K562 (cell line): ENCODE measurements at regions not wholly inside any gene's neighbourhood (a gene's known extent, or its start where the extent isn't known, plus 50 kb on each side); places are given as distances from the start of the nearest gene placed in this dataset.

ENCODE experiments used
- CC2D1A ChIP-seq: fragments of 450-650 bp; IDR thresholded peaks from 2 replicates; pipeline ENCODE4 v1.6.1; 2017; ENCODE audit warnings: mild to moderate bottlenecking
- JUND ChIP-seq, 2 experiments: IDR thresholded peaks; 2 replicates in 1 of 2; 3 replicates in 1 of 2; pipeline ENCODE4 v1.6.1; 2011; ENCODE audit warnings: borderline replicate concordance in 2 of 2, low read depth in 2 of 2, low read length in 2 of 2, improper control_type of control experiment in 1 of 2, missing biosample characterization in 1 of 2, missing genetic modification characterization in 1 of 2, missing genetic modification reagents in 1 of 2
- NFE2 ChIP-seq: IDR thresholded peaks from 2 replicates; pipeline ENCODE4 v1.6.1; 2014; ENCODE audit warnings: antibody characterized with exemption, low read depth
- NR4A1 ChIP-seq, 2 experiments: fragments of 250-450 bp in 1 of 2; fragments of 450-650 bp in 1 of 2; sonication (Bioruptor Pico) in 1 of 2; IDR thresholded peaks; 2 replicates each; pipeline versions ENCODE4 v1.4.0 to v1.6.1; 2016 to 2020; ENCODE audit warnings: mild to moderate bottlenecking in 2 of 2, missing compliant biosample characterization in 1 of 2, missing genetic modification characterization in 1 of 2, moderate library complexity in 1 of 2
- SMC3 ChIP-seq: conservative IDR thresholded peaks from 2 replicates; pipeline ENCODE4 v1.6.1; 2011; ENCODE audit warnings: low read depth, low read length, improper control_type of control experiment; ENCODE audit not compliant: insufficient read depth
- SREBF1 ChIP-seq: fragments of 150-350 bp; IDR thresholded peaks from 2 replicates; pipeline ENCODE4 v1.6.1; 2014; ENCODE audit warnings: antibody characterized with exemption, low read depth, low read length, borderline replicate concordance
- USF2 ChIP-seq: sonication (generic); formaldehyde crosslinking; IDR thresholded peaks from 2 replicates; pipeline ENCODE4 v1.5.0; 2020; ENCODE audit warnings: missing genetic modification reagents
- ZBTB33 ChIP-seq: sonication (generic); formaldehyde crosslinking; IDR thresholded peaks from 2 replicates; pipeline ENCODE4 v1.8.1; 2023; ENCODE audit warnings: mild to moderate bottlenecking, missing genetic modification reagents
- ZNF140 ChIP-seq: fragments of 250-450 bp; sonication (Bioruptor Pico); IDR thresholded peaks from 2 replicates; pipeline ENCODE4 v1.8.0; 2021; ENCODE audit warnings: moderate library complexity, mild to moderate bottlenecking, inconsistent platforms
- ZNF316 ChIP-seq: fragments of 450-650 bp; IDR thresholded peaks from 2 replicates; pipeline ENCODE4 v1.6.1; 2016
- TF ChIP-seq, protein P1 (sequence below): fragments of 450-650 bp; IDR thresholded peaks from 2 replicates; pipeline ENCODE4 v1.6.1; 2016; ENCODE audit warnings: antibody characterized with exemption

- TF ChIP-seq CC2D1A (no peak), ZNF316 (no peak), ZNF140 (CRISPR knock-in tag) (no peak), NFE2 (no peak), ZBTB33 (CRISPR knock-in tag) (no peak), NR4A1 (CRISPR knock-in tag; IDR thresholded peaks at IDR 0.05) (no peak), NR4A1 (tag; IDR thresholded peaks at IDR 0.05) (no peak), USF2 (CRISPR knock-in tag) (no peak), SREBF1 (no peak), SMC3 (no peak), JUND (IDR thresholded peaks at IDR 0.05; ENCODE audit: borderline replicate concordance, low read depth, low read length) (no peak), JUND (tag; IDR thresholded peaks at IDR 0.05; ENCODE audit: borderline replicate concordance, low read depth, low read length) (no peak)
- TF ChIP-seq, protein P1, sequence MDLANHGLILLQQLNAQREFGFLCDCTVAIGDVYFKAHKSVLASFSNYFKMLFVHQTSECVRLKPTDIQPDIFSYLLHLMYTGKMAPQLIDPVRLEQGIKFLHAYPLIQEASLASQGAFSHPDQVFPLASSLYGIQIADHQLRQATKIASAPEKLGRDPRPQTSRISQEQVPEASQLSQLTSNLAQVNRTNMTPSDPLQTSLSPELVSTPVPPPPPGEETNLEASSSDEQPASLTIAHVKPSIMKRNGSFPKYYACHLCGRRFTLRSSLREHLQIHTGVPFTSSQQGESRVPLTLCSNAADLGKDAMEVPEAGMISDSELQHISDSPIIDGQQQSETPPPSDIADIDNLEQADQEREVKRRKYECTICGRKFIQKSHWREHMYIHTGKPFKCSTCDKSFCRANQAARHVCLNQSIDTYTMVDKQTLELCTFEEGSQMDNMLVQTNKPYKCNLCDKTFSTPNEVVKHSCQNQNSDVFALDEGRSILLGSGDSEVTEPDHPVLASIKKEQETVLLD: no peak
These were observed 1161.9 kb downstream of the PCDH19 start for GRCh38 chrX:99248180-99248579.
